ENCODE measurements at regions not wholly inside any gene's neighbourhood (a gene's known extent, or its start where the extent isn't known, plus 50 kb on each side); places are given as distances from the start of the nearest gene placed in this dataset.
A peak's percentile ranks its signal among the peaks of the same experiment; 100 is the strongest.

DNA sequence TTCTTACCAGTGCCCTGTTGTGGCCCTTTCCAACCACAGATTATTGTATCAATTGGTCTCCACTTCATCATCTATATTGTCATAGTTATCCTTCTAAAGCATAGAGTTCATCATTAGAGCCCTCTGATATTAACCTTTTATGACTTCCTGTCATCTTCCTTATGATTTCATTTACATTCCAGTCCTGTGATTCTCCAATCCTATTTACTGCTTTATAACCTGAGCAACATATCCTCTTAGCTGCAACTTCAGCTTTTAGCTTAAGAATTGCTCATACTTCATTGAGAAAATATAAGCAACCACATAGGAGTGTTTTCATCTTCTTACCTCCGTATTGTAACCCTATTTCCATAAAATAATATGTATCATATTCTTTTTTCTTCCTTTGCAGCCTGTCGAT lies 252.6 kb upstream of the CENPE start:
- in situ Hi-C loops (cut with MboI; ENCODE audit: low pct_unique_long_range_greater_than_20kb, low sequenced_read_pairs, unreplicated experiment): no loop called here
- no peak for DNase-seq (ENCODE audit: low spot score)
- TF ChIP-seq, protein P1, sequence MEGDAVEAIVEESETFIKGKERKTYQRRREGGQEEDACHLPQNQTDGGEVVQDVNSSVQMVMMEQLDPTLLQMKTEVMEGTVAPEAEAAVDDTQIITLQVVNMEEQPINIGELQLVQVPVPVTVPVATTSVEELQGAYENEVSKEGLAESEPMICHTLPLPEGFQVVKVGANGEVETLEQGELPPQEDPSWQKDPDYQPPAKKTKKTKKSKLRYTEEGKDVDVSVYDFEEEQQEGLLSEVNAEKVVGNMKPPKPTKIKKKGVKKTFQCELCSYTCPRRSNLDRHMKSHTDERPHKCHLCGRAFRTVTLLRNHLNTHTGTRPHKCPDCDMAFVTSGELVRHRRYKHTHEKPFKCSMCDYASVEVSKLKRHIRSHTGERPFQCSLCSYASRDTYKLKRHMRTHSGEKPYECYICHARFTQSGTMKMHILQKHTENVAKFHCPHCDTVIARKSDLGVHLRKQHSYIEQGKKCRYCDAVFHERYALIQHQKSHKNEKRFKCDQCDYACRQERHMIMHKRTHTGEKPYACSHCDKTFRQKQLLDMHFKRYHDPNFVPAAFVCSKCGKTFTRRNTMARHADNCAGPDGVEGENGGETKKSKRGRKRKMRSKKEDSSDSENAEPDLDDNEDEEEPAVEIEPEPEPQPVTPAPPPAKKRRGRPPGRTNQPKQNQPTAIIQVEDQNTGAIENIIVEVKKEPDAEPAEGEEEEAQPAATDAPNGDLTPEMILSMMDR (IDR thresholded peaks at IDR 0.05; ENCODE audit: extremely low read depth, insufficient read depth, missing control alignments): no peak

GRCh38 chr4:103449296-103450023 lies 251.3 kb upstream of the CENPE start:
- in situ Hi-C loops (cut with MboI; ENCODE audit: low pct_unique_long_range_greater_than_20kb, low sequenced_read_pairs, unreplicated experiment): no loop called here
- TF ChIP-seq, protein P1 (IDR thresholded peaks at IDR 0.05; ENCODE audit: extremely low read depth, insufficient read depth, missing control alignments): no peak
- no peak for DNase-seq (ENCODE audit: low spot score)

DNA sequence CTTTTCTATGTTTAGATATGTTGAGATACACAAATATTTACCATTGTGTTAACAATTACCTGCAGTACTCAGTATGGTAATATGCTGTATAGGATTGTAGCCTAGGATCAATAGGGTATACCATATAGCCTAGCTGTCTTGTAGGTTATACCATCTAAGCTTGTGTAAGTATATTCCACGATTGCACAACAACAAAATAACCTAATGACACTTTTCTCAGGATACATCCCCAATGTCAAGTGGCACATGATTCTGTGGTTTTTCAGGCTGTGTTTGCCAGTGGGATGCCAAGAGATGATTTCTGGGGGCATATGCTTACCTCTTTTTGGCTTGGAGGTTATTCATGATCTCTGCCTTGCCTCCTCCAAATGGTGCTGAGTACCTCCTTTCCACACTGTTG lies 247.2 kb upstream of the CENPE start:
- DNase-seq (ENCODE audit: low spot score): no peak
- in situ Hi-C loops (cut with MboI; ENCODE audit: low pct_unique_long_range_greater_than_20kb, low sequenced_read_pairs, unreplicated experiment): no loop called here
- TF ChIP-seq, protein P1 (IDR thresholded peaks at IDR 0.05; ENCODE audit: extremely low read depth, insufficient read depth, missing control alignments): no peak

GRCh38 chr4:103443324-103443723 lies 245.2 kb upstream of the CENPE start:
- TF ChIP-seq, protein P1 (IDR thresholded peaks at IDR 0.05; ENCODE audit: extremely low read depth, insufficient read depth, missing control alignments): no peak
- in situ Hi-C loops (cut with MboI; ENCODE audit: low pct_unique_long_range_greater_than_20kb, low sequenced_read_pairs, unreplicated experiment): no loop called here

GRCh38 chr4:103429283-103429682 lies 231.1 kb upstream of the CENPE start:
- TF ChIP-seq, protein P1 (IDR thresholded peaks at IDR 0.05; ENCODE audit: extremely low read depth, insufficient read depth, missing control alignments): peak; percentile 31
- DNase-seq (ENCODE audit: low spot score): peak; percentile 6
- in situ Hi-C loops (cut with MboI; ENCODE audit: low pct_unique_long_range_greater_than_20kb, low sequenced_read_pairs, unreplicated experiment): no loop called here

More at GRCh38 chr4:103443324-103443723, 245.2 kb upstream of the CENPE start:
- DNase-seq (ENCODE audit: low spot score): no peak

DNA sequence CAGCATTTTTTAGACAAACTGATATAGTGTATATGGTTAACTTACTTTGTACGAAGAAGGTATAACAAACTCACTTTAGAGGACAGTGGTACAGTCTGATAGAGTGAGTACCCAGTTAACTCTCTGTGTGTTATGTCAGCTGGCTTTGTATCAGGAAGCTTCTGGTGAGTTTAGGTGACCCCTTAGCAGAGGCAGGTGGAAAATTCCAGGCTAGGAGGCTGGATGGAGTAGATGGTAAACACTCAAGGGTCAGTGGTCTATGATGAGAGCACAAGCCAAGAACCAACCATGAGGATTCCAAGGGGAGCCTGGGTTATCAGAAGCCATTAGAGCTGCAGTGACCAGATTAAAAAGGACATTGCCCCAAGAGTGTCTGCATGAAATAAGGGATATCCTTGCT lies 227.3 kb upstream of the CENPE start:
- in situ Hi-C loops (cut with MboI; ENCODE audit: low pct_unique_long_range_greater_than_20kb, low sequenced_read_pairs, unreplicated experiment): no loop called here
- TF ChIP-seq, protein P1 (IDR thresholded peaks at IDR 0.05; ENCODE audit: extremely low read depth, insufficient read depth, missing control alignments): no peak
- DNase-seq (ENCODE audit: low spot score): no peak
